B cell (primary cell): ENCODE measurements at regions not wholly inside any gene's neighbourhood (a gene's known extent, or its start where the extent isn't known, plus 50 kb on each side); places are given as distances from the start of the nearest gene placed in this dataset.

Experiments
- ATAC-seq: fragments of 200-7000 bp; cut with Tn5 transposase; one replicate; pipeline ENCODE4 v1.10.0; 2021; ENCODE audit warnings: low read depth, mild to moderate bottlenecking, moderate number of reproducible peaks, moderate library complexity
- CTCF ChIA-PET: fragments of 350-600 bp; sonication (Branson Sonifier 250); formaldehyde crosslinking; loops from one replicate; lab custom pipeline; 2021; ENCODE audit warnings: antibody characterized with exemption, inconsistent platforms; lab: Charles Lee
- POLR2A ChIA-PET: fragments of 350-600 bp; sonication (Branson Sonifier 250); formaldehyde crosslinking; loops from one replicate; lab custom pipeline; 2021; ENCODE audit warnings: antibody characterized with exemption; lab: Charles Lee
- DNase-seq: peaks from one replicate; pipeline ENCODE4 v3.0.0; 2013
- H2AFZ ChIP-seq: 2 replicates; pipeline ENCODE4 v1.6.1; 2012; ENCODE audit warnings: mild to moderate bottlenecking, low read depth, low read length; ENCODE audit not compliant: insufficient read depth, poor library complexity, severe bottlenecking
- H3K27ac ChIP-seq, 2 donors: 1 replicate in 1 of 2; 2 replicates in 1 of 2; pipeline ENCODE4 v1.5.1; 2012 to 2013; ENCODE audit warnings: low read length in 2 of 2, mild to moderate bottlenecking in 2 of 2, moderate library complexity in 1 of 2
- H3K27me3 ChIP-seq, 4 experiments: fragments of 200-600 bp in 1 of 4; sonication (generic) in 1 of 4; replicated peaks in 1 of 4; 1 replicate in 2 of 4; 2 replicates in 2 of 4; pipeline versions ENCODE4 v1.6.1 to v1.7.0; 2013 to 2016; ENCODE audit warnings: low read length in 3 of 4, mild to moderate bottlenecking in 2 of 4, mixed read lengths in 1 of 4, moderate library complexity in 1 of 4; ENCODE audit not compliant: insufficient read depth in 4 of 4, control insufficient read depth in 3 of 4; ENCODE audit errors: control extremely low read depth in 1 of 4
- H3K36me3 ChIP-seq, 2 experiments: replicated peaks in 1 of 2; 1 replicate in 1 of 2; 2 replicates in 1 of 2; pipeline versions ENCODE4 v1.6.1 to v1.7.1; 2013; ENCODE audit warnings: low read length in 1 of 2; ENCODE audit not compliant: insufficient read depth in 2 of 2, control insufficient read depth in 1 of 2; ENCODE audit errors: control extremely low read depth in 1 of 2, extremely low read depth in 1 of 2
- H3K4me1 ChIP-seq, 2 donors: fragments of 200-600 bp in 1 of 2; sonication (generic) in 1 of 2; 1 replicate in 1 of 2; 2 replicates in 1 of 2; pipeline versions ENCODE4 v1.5.1 to v1.6.1; 2013 to 2017; ENCODE audit warnings: low read length in 2 of 2; ENCODE audit not compliant: control insufficient read depth in 2 of 2, insufficient read depth in 2 of 2
- H3K4me2 ChIP-seq: replicated peaks from 2 replicates; pipeline ENCODE3; 2012; ENCODE audit warnings: mild to moderate bottlenecking, low read depth, low read length; ENCODE audit not compliant: poor library complexity, severe bottlenecking
- H3K4me3 ChIP-seq, 5 experiments: fragments of 200-600 bp in 1 of 5; sonication (generic) in 1 of 5; 1 replicate in 3 of 5; 2 replicates in 2 of 5; pipeline versions ENCODE4 v1.5.1 to v1.7.0; 2011 to 2016; ENCODE audit warnings: low read length in 4 of 5, mild to moderate bottlenecking in 4 of 5, low read depth in 2 of 5, control low read depth in 1 of 5, moderate library complexity in 1 of 5; ENCODE audit not compliant: insufficient read depth in 1 of 5; ENCODE audit errors: control extremely low read depth in 1 of 5, extremely low read depth in 1 of 5
- H3K79me2 ChIP-seq: fragments of 200-600 bp; sonication (generic); one replicate; pipeline ENCODE4 v1.6.0; 2016; ENCODE audit warnings: low read length; ENCODE audit not compliant: control insufficient read depth, insufficient read depth
- H3K9ac ChIP-seq: fragments of 200-600 bp; sonication (generic); 2 replicates; pipeline ENCODE4 v1.6.1; 2017; ENCODE audit warnings: mild to moderate bottlenecking, low read length, moderate library complexity
- H3K9me3 ChIP-seq, 3 donors: one replicate each; pipeline versions ENCODE4 v1.6.1 to v1.7.1; 2013; ENCODE audit warnings: low read length in 2 of 3; ENCODE audit not compliant: control insufficient read depth in 2 of 3, insufficient read depth in 1 of 3; ENCODE audit errors: control extremely low read depth in 1 of 3
- H4K20me1 ChIP-seq: 2 replicates; pipeline ENCODE4 v1.6.0; 2012; ENCODE audit warnings: mild to moderate bottlenecking, low read length; ENCODE audit not compliant: insufficient read depth, control insufficient read depth, poor library complexity, severe bottlenecking
- H3K27ac Mint-ChIP-seq: one replicate; pipeline ENCODE4 v1.8.0; 2021; ENCODE audit warnings: mixed read lengths
- H3K27me3 Mint-ChIP-seq: one replicate; pipeline ENCODE4 v1.8.0; 2021; ENCODE audit warnings: mixed read lengths
- H3K4me1 Mint-ChIP-seq: one replicate; pipeline ENCODE4 v1.8.0; 2021; ENCODE audit warnings: mixed read lengths
- H3K4me3 Mint-ChIP-seq: one replicate; pipeline ENCODE4 v1.8.0; 2021; ENCODE audit warnings: mixed read lengths
- H3K9me3 Mint-ChIP-seq: one replicate; pipeline ENCODE4 v1.8.0; 2022; ENCODE audit warnings: mixed read lengths; ENCODE audit not compliant: insufficient read depth
- EZH2 ChIP-seq: IDR thresholded peaks from 2 replicates; pipeline ENCODE4 v1.6.1; 2012; ENCODE audit warnings: borderline replicate concordance, low read depth, mild to moderate bottlenecking, moderate library complexity, low read length; ENCODE audit not compliant: insufficient read depth, poor library complexity, severe bottlenecking
- whole genome bisulfite sequencing: methylation state at CpG from one replicate; pipeline ENCODE4 v1.1.5; 2013; ENCODE audit warnings: missing lambda C conversion rate; ENCODE audit not compliant: insufficient coverage; 5-methylcytosine and 5-hydroxymethylcytosine counted together
- intact Hi-C: fragments of 100-400 bp; cut with micrococcal nuclease; formaldehyde crosslinking; loops from one replicate; pipeline ENCODE4 v1.10.0; 2022
- TF ChIP-seq, protein P1 (sequence below): fragments of 200-600 bp; IDR thresholded peaks from one replicate; pipeline ENCODE4 v1.8.0; 2022; ENCODE audit warnings: antibody characterized with exemption, mild to moderate bottlenecking

DNA sequence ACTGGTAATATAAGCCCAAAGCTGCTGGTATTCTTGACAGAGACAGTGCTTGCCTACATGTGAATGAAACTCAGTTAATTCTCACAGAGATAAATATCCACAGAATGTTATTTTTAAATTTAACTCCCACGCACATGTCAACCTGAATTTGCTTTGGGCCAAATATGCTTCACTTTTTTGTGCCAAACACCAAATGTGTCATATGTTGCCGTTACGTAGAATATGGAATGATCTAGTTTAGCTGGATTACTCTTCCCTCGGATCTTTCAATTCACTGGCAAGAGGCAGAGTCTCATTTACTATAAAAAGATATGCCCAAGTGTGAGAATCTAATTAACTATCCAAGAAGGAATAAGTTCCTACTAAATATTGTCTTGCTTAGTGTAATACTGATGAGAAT is 933.4 kb upstream of the COX7C start:
- no peaks in the 10 kb centered on the region for H3K4me1 ChIP-seq
- H3K27ac Mint-ChIP-seq = no peak overlapping the region
- H3K79me2 ChIP-seq = no peaks in the 10 kb centered on the region
- no peak for ATAC-seq
- no peaks in the 10 kb centered on the region for H3K36me3 ChIP-seq
- H3K27ac ChIP-seq = no peak overlapping the region
- no peak overlapping the region for H3K4me3 Mint-ChIP-seq
- no peak for DNase-seq
- H2AFZ ChIP-seq = no peak overlapping the region
- H3K9ac ChIP-seq = no peak overlapping the region
- H3K4me3 ChIP-seq = no peak overlapping the region
- peaks cover 2% of the 10 kb centered on the region for H3K9me3 Mint-ChIP-seq
- no peaks in the 10 kb centered on the region for H4K20me1 ChIP-seq
- H3K4me2 ChIP-seq = no peak overlapping the region
- H3K27me3 Mint-ChIP-seq = no peaks in the 10 kb centered on the region
- POLR2A ChIA-PET = no interaction called here
- H3K4me1 Mint-ChIP-seq = no peaks in the 10 kb centered on the region
- no peaks in the 10 kb centered on the region for H3K27me3 ChIP-seq
- intact Hi-C loops = no loop called here
- WGBS = 20% methylated on average over 1 of the region's 4 CpGs
- CTCF ChIA-PET = no interaction called here
- TF ChIP-seq EZH2 = no peak
- TF ChIP-seq, protein P1, sequence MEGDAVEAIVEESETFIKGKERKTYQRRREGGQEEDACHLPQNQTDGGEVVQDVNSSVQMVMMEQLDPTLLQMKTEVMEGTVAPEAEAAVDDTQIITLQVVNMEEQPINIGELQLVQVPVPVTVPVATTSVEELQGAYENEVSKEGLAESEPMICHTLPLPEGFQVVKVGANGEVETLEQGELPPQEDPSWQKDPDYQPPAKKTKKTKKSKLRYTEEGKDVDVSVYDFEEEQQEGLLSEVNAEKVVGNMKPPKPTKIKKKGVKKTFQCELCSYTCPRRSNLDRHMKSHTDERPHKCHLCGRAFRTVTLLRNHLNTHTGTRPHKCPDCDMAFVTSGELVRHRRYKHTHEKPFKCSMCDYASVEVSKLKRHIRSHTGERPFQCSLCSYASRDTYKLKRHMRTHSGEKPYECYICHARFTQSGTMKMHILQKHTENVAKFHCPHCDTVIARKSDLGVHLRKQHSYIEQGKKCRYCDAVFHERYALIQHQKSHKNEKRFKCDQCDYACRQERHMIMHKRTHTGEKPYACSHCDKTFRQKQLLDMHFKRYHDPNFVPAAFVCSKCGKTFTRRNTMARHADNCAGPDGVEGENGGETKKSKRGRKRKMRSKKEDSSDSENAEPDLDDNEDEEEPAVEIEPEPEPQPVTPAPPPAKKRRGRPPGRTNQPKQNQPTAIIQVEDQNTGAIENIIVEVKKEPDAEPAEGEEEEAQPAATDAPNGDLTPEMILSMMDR = no peak
- H3K9me3 ChIP-seq = no peaks in the 10 kb centered on the region

DNA sequence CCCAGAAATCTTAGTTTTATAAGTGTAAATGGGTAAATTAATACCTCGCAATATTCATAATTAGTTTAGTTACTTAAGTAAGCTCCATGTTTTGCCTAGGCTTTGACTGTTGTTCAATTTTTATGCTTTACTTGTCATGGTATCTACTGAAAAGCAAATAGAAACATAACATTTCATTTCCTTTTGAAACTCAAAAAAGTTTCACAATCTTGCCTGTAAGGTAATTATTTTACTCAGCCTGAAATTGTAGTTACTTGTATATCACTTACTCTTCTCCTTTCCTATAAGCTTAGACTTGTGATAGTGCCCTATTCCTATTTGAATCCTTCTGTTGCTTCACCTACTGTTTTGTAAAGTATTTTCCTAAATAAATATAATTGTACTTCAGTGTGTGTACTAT is 914.4 kb upstream of the COX7C start:
- Mint-ChIP-seq H3K27ac (no peak overlapping the region), H3K9me3 (no peaks in the 10 kb centered on the region), H3K4me1 (no peaks in the 10 kb centered on the region), H3K27me3 (no peaks in the 10 kb centered on the region), H3K4me3 (no peak overlapping the region)
- no peak overlapping the region for H3K27ac ChIP-seq
- no peaks in the 10 kb centered on the region for H4K20me1 ChIP-seq
- H3K79me2 ChIP-seq = no peaks in the 10 kb centered on the region
- no CpG with 5 or more reads among the region's 1 CpG for WGBS
- POLR2A ChIA-PET = no interaction called here
- H3K9ac ChIP-seq = no peak overlapping the region
- no peaks in the 10 kb centered on the region for H3K9me3 ChIP-seq
- CTCF ChIA-PET = no interaction called here
- no peak overlapping the region for H2AFZ ChIP-seq
- no peak for TF ChIP-seq EZH2
- TF ChIP-seq, protein P1 = no peak
- H3K27me3 ChIP-seq = no peaks in the 10 kb centered on the region
- no peaks in the 10 kb centered on the region for H3K4me1 ChIP-seq
- DNase-seq (no peak), ATAC-seq (no peak)
- H3K4me3 ChIP-seq = no peak overlapping the region
- no peak overlapping the region for H3K4me2 ChIP-seq
- H3K36me3 ChIP-seq = no peaks in the 10 kb centered on the region
- intact Hi-C loops = no loop called here
